Esophagus squamous epithelium (tissue), 4 donors: ENCODE measurements at regions not wholly inside any gene's neighbourhood (a gene's known extent, or its start where the extent isn't known, plus 50 kb on each side); places are given as distances from the start of the nearest gene placed in this dataset.

Experiments
- POLR2A ChIP-seq, 4 donors: fragments of 450-650 bp; IDR thresholded peaks; one replicate each; pipeline ENCODE4 v1.6.1; 2017; ENCODE audit warnings: antibody characterized with exemption in 4 of 4, mild to moderate bottlenecking in 4 of 4, moderate library complexity in 3 of 4
- TF ChIP-seq, protein P1 (sequence below), 6 experiments: fragments of 450-650 bp in 4 of 6; fragments of 200-600 bp in 2 of 6; sonication (generic) in 2 of 6; IDR thresholded peaks; one replicate each; pipeline ENCODE4 v1.5.1; 2016 to 2019; ENCODE audit warnings: antibody characterized with exemption in 6 of 6, mild to moderate bottlenecking in 4 of 6, moderate library complexity in 4 of 6

DNA sequence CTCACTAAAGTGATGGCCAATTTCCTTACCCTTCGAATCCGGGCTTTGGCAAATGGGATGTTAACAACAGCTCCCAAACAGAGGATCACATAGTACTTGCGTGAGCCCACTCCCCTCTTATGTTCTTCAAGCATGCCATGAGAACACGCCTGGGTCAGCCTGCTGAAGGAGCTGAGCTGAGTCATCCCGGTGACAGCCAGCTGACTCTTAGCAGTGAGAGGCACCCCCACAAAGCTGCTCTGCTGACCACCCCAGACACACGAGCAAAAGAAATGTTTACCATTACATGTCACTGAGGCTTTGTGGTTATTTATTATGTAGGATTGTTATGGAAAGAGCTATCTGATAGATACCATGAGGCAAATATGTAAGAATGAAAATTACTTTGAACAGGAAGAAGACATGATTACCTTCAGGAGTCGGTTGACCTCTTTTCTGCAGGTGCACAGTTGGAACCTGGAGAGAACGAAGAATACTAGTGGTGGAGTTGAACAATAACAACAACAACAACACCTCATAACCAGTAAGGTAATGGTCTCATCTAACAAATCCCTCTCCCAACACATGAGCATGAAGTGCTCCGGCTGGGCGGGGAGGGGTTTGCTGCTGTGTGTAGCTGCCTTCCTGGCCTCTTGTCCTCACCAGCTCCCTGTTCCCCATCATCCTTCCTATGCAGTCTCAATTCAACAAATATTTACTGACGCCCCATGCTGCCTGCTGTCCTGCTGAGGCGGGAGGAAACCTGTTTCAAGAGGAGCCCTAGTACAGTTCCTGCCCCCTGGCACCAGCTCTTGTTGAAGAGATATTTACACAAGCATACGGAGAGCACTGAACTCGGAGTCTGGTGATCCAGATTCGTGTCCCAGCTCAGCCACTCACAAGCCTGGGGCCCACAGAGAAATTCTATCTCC lies 69.4 kb upstream of the LHFPL2 start:
- TF ChIP-seq, protein P1, sequence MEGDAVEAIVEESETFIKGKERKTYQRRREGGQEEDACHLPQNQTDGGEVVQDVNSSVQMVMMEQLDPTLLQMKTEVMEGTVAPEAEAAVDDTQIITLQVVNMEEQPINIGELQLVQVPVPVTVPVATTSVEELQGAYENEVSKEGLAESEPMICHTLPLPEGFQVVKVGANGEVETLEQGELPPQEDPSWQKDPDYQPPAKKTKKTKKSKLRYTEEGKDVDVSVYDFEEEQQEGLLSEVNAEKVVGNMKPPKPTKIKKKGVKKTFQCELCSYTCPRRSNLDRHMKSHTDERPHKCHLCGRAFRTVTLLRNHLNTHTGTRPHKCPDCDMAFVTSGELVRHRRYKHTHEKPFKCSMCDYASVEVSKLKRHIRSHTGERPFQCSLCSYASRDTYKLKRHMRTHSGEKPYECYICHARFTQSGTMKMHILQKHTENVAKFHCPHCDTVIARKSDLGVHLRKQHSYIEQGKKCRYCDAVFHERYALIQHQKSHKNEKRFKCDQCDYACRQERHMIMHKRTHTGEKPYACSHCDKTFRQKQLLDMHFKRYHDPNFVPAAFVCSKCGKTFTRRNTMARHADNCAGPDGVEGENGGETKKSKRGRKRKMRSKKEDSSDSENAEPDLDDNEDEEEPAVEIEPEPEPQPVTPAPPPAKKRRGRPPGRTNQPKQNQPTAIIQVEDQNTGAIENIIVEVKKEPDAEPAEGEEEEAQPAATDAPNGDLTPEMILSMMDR (IDR thresholded peaks at IDR 0.05), result no peak
- no peak for TF ChIP-seq POLR2A (IDR thresholded peaks at IDR 0.05)
